H9 (cell line): ENCODE measurements at regions not wholly inside any gene's neighbourhood (a gene's known extent, or its start where the extent isn't known, plus 50 kb on each side); places are given as distances from the start of the nearest gene placed in this dataset.

ENCODE experiments used
- DNase-seq: peaks from one replicate; pipeline ENCODE4 v3.0.0-alpha.2; 2017
- H2AFZ ChIP-seq: one replicate; pipeline ENCODE4 v1.6.1; 2013; ENCODE audit warnings: mild to moderate bottlenecking, low read length, control low read depth, moderate library complexity
- H2AK5ac ChIP-seq: 2 replicates; pipeline ENCODE4 v1.6.1; 2013; ENCODE audit warnings: low read length, control low read depth, mixed read lengths; ENCODE audit not compliant: insufficient read length
- H2BK120ac ChIP-seq: one replicate; pipeline ENCODE4 v1.6.1; 2013; ENCODE audit warnings: low read depth, mild to moderate bottlenecking, low read length, control low read depth, inconsistent platforms; ENCODE audit not compliant: poor library complexity, severe bottlenecking
- H2BK12ac ChIP-seq: 2 replicates; pipeline ENCODE4 v1.6.1; 2013; ENCODE audit warnings: low read length, control low read depth, mixed read lengths, low read depth; ENCODE audit not compliant: insufficient read length
- H2BK15ac ChIP-seq: 2 replicates; pipeline ENCODE4 v1.6.1; 2013; ENCODE audit warnings: low read depth, low read length, control low read depth
- H2BK20ac ChIP-seq: one replicate; pipeline ENCODE4 v1.6.1; 2013; ENCODE audit warnings: low read depth, mild to moderate bottlenecking, low read length, control low read depth, inconsistent platforms; ENCODE audit not compliant: poor library complexity, severe bottlenecking
- H2BK5ac ChIP-seq: 2 replicates; pipeline ENCODE4 v1.6.1; 2013; ENCODE audit warnings: low read length, control low read depth, mixed read lengths; ENCODE audit not compliant: insufficient read length
- H3K14ac ChIP-seq: 2 replicates; pipeline ENCODE4 v1.6.1; 2013; ENCODE audit warnings: low read length, control low read depth; ENCODE audit not compliant: insufficient read depth
- H3K18ac ChIP-seq: 2 replicates; pipeline ENCODE4 v1.6.1; 2013; ENCODE audit warnings: low read depth, mild to moderate bottlenecking, mixed read lengths, low read length, control low read depth; ENCODE audit not compliant: insufficient read length
- H3K23ac ChIP-seq: 2 replicates; pipeline ENCODE4 v1.6.1; 2013; ENCODE audit warnings: low read length, control low read depth, mixed read lengths, low read depth; ENCODE audit not compliant: insufficient read length
- H3K23me2 ChIP-seq: 2 replicates; pipeline ENCODE4 v1.6.1; 2013; ENCODE audit warnings: low read depth, mild to moderate bottlenecking, mixed read lengths, low read length, control low read depth; ENCODE audit not compliant: insufficient read length, poor library complexity, severe bottlenecking
- H3K27ac ChIP-seq: 2 replicates; pipeline ENCODE4 v1.5.1; 2013; ENCODE audit warnings: low read length, control low read depth, mixed read lengths, low read depth; ENCODE audit not compliant: insufficient read length
- H3K27me3 ChIP-seq: 2 replicates; pipeline ENCODE4 v1.6.1; 2013; ENCODE audit warnings: low read length, control low read depth, inconsistent platforms; ENCODE audit not compliant: insufficient read depth
- H3K4ac ChIP-seq: 2 replicates; pipeline ENCODE4 v1.6.1; 2013; ENCODE audit warnings: low read depth, mild to moderate bottlenecking, control low read depth, inconsistent platforms, low read length, moderate library complexity
- H3K4me1 ChIP-seq: 2 replicates; pipeline ENCODE4 v1.6.1; 2013; ENCODE audit warnings: low read length, control low read depth, inconsistent platforms; ENCODE audit not compliant: insufficient read depth
- H3K4me2 ChIP-seq: 2 replicates; pipeline ENCODE4 v1.6.1; 2013; ENCODE audit warnings: low read length, control low read depth, mixed read lengths; ENCODE audit not compliant: insufficient read length, insufficient read depth
- H3K56ac ChIP-seq: 2 replicates; pipeline ENCODE4 v1.6.1; 2013; ENCODE audit warnings: low read depth, mild to moderate bottlenecking, mixed read lengths, low read length, control low read depth; ENCODE audit not compliant: insufficient read length
- H3K79me1 ChIP-seq: 2 replicates; pipeline ENCODE4 v1.6.1; 2013; ENCODE audit warnings: low read depth, mild to moderate bottlenecking, moderate library complexity, low read length, control low read depth, inconsistent platforms; ENCODE audit not compliant: insufficient read depth, poor library complexity, severe bottlenecking
- H3K79me2 ChIP-seq: 2 replicates; pipeline ENCODE4 v1.6.1; 2013; ENCODE audit warnings: low read length, control low read depth, inconsistent platforms; ENCODE audit not compliant: insufficient read depth
- H3K9ac ChIP-seq: 2 replicates; pipeline ENCODE4 v1.6.1; 2013; ENCODE audit warnings: low read length, control low read depth, mixed read lengths; ENCODE audit not compliant: insufficient read length; ENCODE audit errors: extremely low read depth
- H3K9me3 ChIP-seq: one replicate; pipeline ENCODE4 v1.6.1; 2013; ENCODE audit warnings: low read depth, low read length, inconsistent platforms; ENCODE audit not compliant: control insufficient read depth
- H3T11ph ChIP-seq: one replicate; pipeline ENCODE4 v1.6.1; 2013; ENCODE audit warnings: mild to moderate bottlenecking, low read length, control low read depth, inconsistent platforms
- H4K20me1 ChIP-seq: one replicate; pipeline ENCODE4 v1.6.1; 2013; ENCODE audit not compliant: control insufficient read depth, insufficient read length, insufficient read depth
- H4K5ac ChIP-seq: 2 replicates; pipeline ENCODE4 v1.6.1; 2013; ENCODE audit warnings: low read depth, mild to moderate bottlenecking, mixed read lengths, low read length, control low read depth; ENCODE audit not compliant: insufficient read length
- H4K8ac ChIP-seq: replicated peaks from 2 replicates; pipeline ENCODE4 v1.6.1; 2013; ENCODE audit warnings: low read length, control low read depth, mixed read lengths, low read depth; ENCODE audit not compliant: insufficient read length
- H4K91ac ChIP-seq: 2 replicates; pipeline ENCODE4 v1.6.1; 2013; ENCODE audit warnings: low read depth, mild to moderate bottlenecking, moderate library complexity, mixed read lengths, low read length, control low read depth; ENCODE audit not compliant: insufficient read length
- H3K27ac Mint-ChIP-seq, 3 experiments: 2 replicates in 2 of 3; 3 replicates in 1 of 3; pipeline ENCODE4 v1.8.0; 2020 to 2021; ENCODE audit warnings: mixed read lengths in 3 of 3, mild to moderate bottlenecking in 1 of 3, moderate library complexity in 1 of 3
- H3K27me3 Mint-ChIP-seq: 2 replicates; pipeline ENCODE4 v1.8.0; 2021; ENCODE audit warnings: low read depth, mild to moderate bottlenecking, moderate library complexity, mixed read lengths
- H3K36me3 Mint-ChIP-seq, 3 experiments: 2 replicates in 2 of 3; 3 replicates in 1 of 3; pipeline ENCODE4 v1.8.0; 2020 to 2021; ENCODE audit warnings: low read depth in 3 of 3, mixed read lengths in 3 of 3; ENCODE audit not compliant: insufficient read depth in 1 of 3
- H3K4me1 Mint-ChIP-seq, 2 experiments: 2 replicates each; pipeline ENCODE4 v1.8.0; 2020; ENCODE audit warnings: mixed read lengths in 2 of 2
- H3K4me3 Mint-ChIP-seq, 2 experiments: 2 replicates in 1 of 2; 3 replicates in 1 of 2; pipeline ENCODE4 v1.8.0; 2020 to 2021; ENCODE audit warnings: mild to moderate bottlenecking in 2 of 2, mixed read lengths in 2 of 2, moderate library complexity in 1 of 2
- H3K9me3 Mint-ChIP-seq, 2 experiments: 2 replicates in 1 of 2; 3 replicates in 1 of 2; pipeline ENCODE4 v1.8.0; 2020; ENCODE audit warnings: mild to moderate bottlenecking in 2 of 2, mixed read lengths in 2 of 2, moderate library complexity in 1 of 2
- WGBS: extraction: QIAGEN DNeasy Blood & Tissue Kit; methylation state at CpG from one replicate; pipeline ENCODE4 v1.1.7; 2013; ENCODE audit warnings: missing lambda C conversion rate, low lambda C conversion rate, mixed read lengths; ENCODE audit not compliant: insufficient read length; ENCODE audit errors: extremely low coverage; 5-methylcytosine and 5-hydroxymethylcytosine counted together
- TF ChIP-seq, protein P1 (sequence below): fragments of 200-600 bp; sonication (generic); conservative IDR thresholded peaks from 3 replicates; pipeline ENCODE4 v1.8.0; 2021; ENCODE audit warnings: antibody characterized with exemption, mild to moderate bottlenecking

DNA sequence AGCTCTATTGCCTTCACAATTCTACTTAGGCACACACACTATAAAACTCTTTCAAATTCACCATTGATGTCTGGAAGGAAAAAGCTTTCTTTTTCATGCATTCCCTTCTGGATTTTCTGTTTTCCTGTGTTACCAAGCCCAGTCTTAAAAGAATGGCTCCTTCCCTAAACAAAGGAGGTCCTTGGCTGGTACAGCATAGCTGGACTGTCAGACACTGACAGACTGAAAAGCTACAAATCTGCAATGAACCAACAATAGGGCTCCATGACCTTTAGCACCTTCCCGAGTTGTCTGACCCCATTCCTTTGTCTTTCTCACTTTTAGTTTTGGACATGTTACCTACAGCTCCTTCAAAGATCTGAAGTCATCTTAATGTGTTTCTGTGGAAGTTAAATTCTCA is 382.5 kb downstream of the TMEM161B start:
- Histone ChIP-seq H3K4me2 (no peak overlapping the region), H3K14ac (no peak overlapping the region), H3K27ac (no peak overlapping the region), H4K8ac (no peak overlapping the region), H3K79me2 (no peaks in the 10 kb centered on the region), H3K9ac (no peak overlapping the region), H3K9me3 (no peaks in the 10 kb centered on the region), H2AK5ac (no peak overlapping the region), H3K56ac (no peak overlapping the region), H4K5ac (no peak overlapping the region), H3K23me2 (no peaks in the 10 kb centered on the region), H2BK20ac (no peak overlapping the region), H3K79me1 (no peaks in the 10 kb centered on the region), H4K91ac (no peak overlapping the region), H2BK120ac (no peak overlapping the region), H2AFZ (no peak overlapping the region), H3K4ac (no peak overlapping the region), H4K20me1 (no peaks in the 10 kb centered on the region), H3K23ac (no peak overlapping the region), H3T11ph (no peak overlapping the region), H3K18ac (no peak overlapping the region), H2BK12ac (no peak overlapping the region), H3K27me3 (no peaks in the 10 kb centered on the region), H2BK15ac (no peak overlapping the region), H2BK5ac (no peak overlapping the region), H3K4me1 (no peaks in the 10 kb centered on the region)
- no peaks in the 10 kb centered on the region for H3K27me3 Mint-ChIP-seq
- no peaks in the 10 kb centered on the region for H3K4me1 Mint-ChIP-seq
- DNase-seq, result no peak
- WGBS, result no CpG with 5 or more reads among the region's 1 CpG
- TF ChIP-seq, protein P1, sequence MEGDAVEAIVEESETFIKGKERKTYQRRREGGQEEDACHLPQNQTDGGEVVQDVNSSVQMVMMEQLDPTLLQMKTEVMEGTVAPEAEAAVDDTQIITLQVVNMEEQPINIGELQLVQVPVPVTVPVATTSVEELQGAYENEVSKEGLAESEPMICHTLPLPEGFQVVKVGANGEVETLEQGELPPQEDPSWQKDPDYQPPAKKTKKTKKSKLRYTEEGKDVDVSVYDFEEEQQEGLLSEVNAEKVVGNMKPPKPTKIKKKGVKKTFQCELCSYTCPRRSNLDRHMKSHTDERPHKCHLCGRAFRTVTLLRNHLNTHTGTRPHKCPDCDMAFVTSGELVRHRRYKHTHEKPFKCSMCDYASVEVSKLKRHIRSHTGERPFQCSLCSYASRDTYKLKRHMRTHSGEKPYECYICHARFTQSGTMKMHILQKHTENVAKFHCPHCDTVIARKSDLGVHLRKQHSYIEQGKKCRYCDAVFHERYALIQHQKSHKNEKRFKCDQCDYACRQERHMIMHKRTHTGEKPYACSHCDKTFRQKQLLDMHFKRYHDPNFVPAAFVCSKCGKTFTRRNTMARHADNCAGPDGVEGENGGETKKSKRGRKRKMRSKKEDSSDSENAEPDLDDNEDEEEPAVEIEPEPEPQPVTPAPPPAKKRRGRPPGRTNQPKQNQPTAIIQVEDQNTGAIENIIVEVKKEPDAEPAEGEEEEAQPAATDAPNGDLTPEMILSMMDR, result no peak
- no peak overlapping the region for H3K27ac Mint-ChIP-seq
- peaks cover 3 to 9% of the 10 kb centered on the region in 2 experiments; a peak in 3 of 5 replicates for H3K9me3 Mint-ChIP-seq
- H3K4me3 Mint-ChIP-seq, result no peak overlapping the region
- H3K36me3 Mint-ChIP-seq, result no peaks in the 10 kb centered on the region; a peak in 2 of 7 replicates
